ENCODE measurements at regions not wholly inside any gene's neighbourhood (a gene's known extent, or its start where the extent isn't known, plus 50 kb on each side); places are given as distances from the start of the nearest gene placed in this dataset.

GRCh38 chr3:72496051-72496670, 352.1 kb downstream of the SHQ1 start:
- no peak for TF ChIP-seq CTCF (IDR thresholded peaks at IDR 0.05; ENCODE audit: partially characterized antibody, unreplicated experiment)
- no peak for DNase-seq
- Mint-ChIP-seq H3K9me3 (ENCODE audit: unreplicated experiment) (no peaks in the 10 kb centered on the region), H3K27me3 (ENCODE audit: unreplicated experiment) (no peaks in the 10 kb centered on the region), H3K4me3 (ENCODE audit: unreplicated experiment) (no peak overlapping the region), H3K36me3 (ENCODE audit: unreplicated experiment) (no peaks in the 10 kb centered on the region), H3K27ac (ENCODE audit: unreplicated experiment) (no peak overlapping the region), H3K4me1 (ENCODE audit: low read depth, unreplicated experiment) (no peaks in the 10 kb centered on the region)

- no peak for TF ChIP-seq CTCF (IDR thresholded peaks at IDR 0.05; ENCODE audit: partially characterized antibody, unreplicated experiment)
- H3K9me3 Mint-ChIP-seq (ENCODE audit: unreplicated experiment) = peaks cover 4% of the 10 kb centered on the region
- DNase-seq = no peak
- no peak overlapping the region for H3K4me3 Mint-ChIP-seq (ENCODE audit: unreplicated experiment)
- H3K4me1 Mint-ChIP-seq (ENCODE audit: low read depth, unreplicated experiment) = peaks cover 7% of the 10 kb centered on the region
- H3K36me3 Mint-ChIP-seq (ENCODE audit: unreplicated experiment) = no peaks in the 10 kb centered on the region
- peaks cover 2% of the 10 kb centered on the region for H3K27me3 Mint-ChIP-seq (ENCODE audit: unreplicated experiment)
- no peak overlapping the region for H3K27ac Mint-ChIP-seq (ENCODE audit: unreplicated experiment)
These were observed 353.6 kb downstream of the SHQ1 start for GRCh38 chr3:72494626-72495025.

- H3K9me3 Mint-ChIP-seq (ENCODE audit: unreplicated experiment) = peaks cover 4% of the 10 kb centered on the region
- peaks cover 8% of the 10 kb centered on the region for H3K4me1 Mint-ChIP-seq (ENCODE audit: low read depth, unreplicated experiment)
- H3K4me3 Mint-ChIP-seq (ENCODE audit: unreplicated experiment) = no peak overlapping the region
- H3K27ac Mint-ChIP-seq (ENCODE audit: unreplicated experiment) = no peak overlapping the region
- no peak for DNase-seq
- H3K27me3 Mint-ChIP-seq (ENCODE audit: unreplicated experiment) = peaks cover 2% of the 10 kb centered on the region
- no peaks in the 10 kb centered on the region for H3K36me3 Mint-ChIP-seq (ENCODE audit: unreplicated experiment)
- no peak for TF ChIP-seq CTCF (IDR thresholded peaks at IDR 0.05; ENCODE audit: partially characterized antibody, unreplicated experiment)
These were observed 354.1 kb downstream of the SHQ1 start for GRCh38 chr3:72494130-72494529.

- Mint-ChIP-seq H3K27me3 (ENCODE audit: unreplicated experiment) (peaks cover 2% of the 10 kb centered on the region), H3K4me1 (ENCODE audit: low read depth, unreplicated experiment) (peaks cover 8% of the 10 kb centered on the region), H3K9me3 (ENCODE audit: unreplicated experiment) (peaks cover 4% of the 10 kb centered on the region), H3K4me3 (ENCODE audit: unreplicated experiment) (no peak overlapping the region), H3K27ac (ENCODE audit: unreplicated experiment) (no peak overlapping the region), H3K36me3 (ENCODE audit: unreplicated experiment) (no peaks in the 10 kb centered on the region)
- no peak for DNase-seq
- no peak for TF ChIP-seq CTCF (IDR thresholded peaks at IDR 0.05; ENCODE audit: partially characterized antibody, unreplicated experiment)
These were observed 356.0 kb downstream of the SHQ1 start for GRCh38 chr3:72492240-72492639.

- H3K36me3 Mint-ChIP-seq (ENCODE audit: unreplicated experiment) = no peaks in the 10 kb centered on the region
- no peak overlapping the region for H3K4me3 Mint-ChIP-seq (ENCODE audit: unreplicated experiment)
- H3K27ac Mint-ChIP-seq (ENCODE audit: unreplicated experiment) = no peak overlapping the region
- H3K4me1 Mint-ChIP-seq (ENCODE audit: low read depth, unreplicated experiment) = peaks cover 8% of the 10 kb centered on the region
- H3K9me3 Mint-ChIP-seq (ENCODE audit: unreplicated experiment) = peaks cover 4% of the 10 kb centered on the region
- H3K27me3 Mint-ChIP-seq (ENCODE audit: unreplicated experiment) = peaks cover 2% of the 10 kb centered on the region
- DNase-seq = no peak
- TF ChIP-seq CTCF (IDR thresholded peaks at IDR 0.05; ENCODE audit: partially characterized antibody, unreplicated experiment) = no peak
These were observed 357.4 kb downstream of the SHQ1 start for GRCh38 chr3:72490688-72491435.

All from glutamatergic neuron (in vitro differentiated cells).